ENCODE measurements at regions not wholly inside any gene's neighbourhood (a gene's known extent, or its start where the extent isn't known, plus 50 kb on each side); places are given as distances from the start of the nearest gene placed in this dataset.

- no peak for DNase-seq (ENCODE audit: low read depth)
Observed at GRCh38 chr4:124219389-124219788, 493.1 kb downstream of the ANKRD50 start.

GRCh38 chr4:124224256-124224655, 488.3 kb downstream of the ANKRD50 start:
- DNase-seq (ENCODE audit: low read depth) = no peak

GRCh38 chr4:124227981-124228380, 484.6 kb downstream of the ANKRD50 start:
- DNase-seq (ENCODE audit: low read depth) = no peak

- no peak for DNase-seq (ENCODE audit: low read depth)
Observed at GRCh38 chr4:124230268-124230667, 482.3 kb downstream of the ANKRD50 start.

- DNase-seq (ENCODE audit: low read depth) = no peak
Observed at GRCh38 chr4:124234771-124235170, 477.8 kb downstream of the ANKRD50 start.

GRCh38 chr4:124243671-124244366, 468.7 kb downstream of the ANKRD50 start:
- no peak for DNase-seq (ENCODE audit: low read depth)

GRCh38 chr4:124253080-124253479, 459.5 kb downstream of the ANKRD50 start:
- DNase-seq (ENCODE audit: low read depth) = no peak

GRCh38 chr4:124262211-124263179, 450.0 kb downstream of the ANKRD50 start:
- DNase-seq (ENCODE audit: low read depth) = no peak

- no peak for DNase-seq (ENCODE audit: low read depth)
Observed at GRCh38 chr4:124265701-124266100, 446.8 kb downstream of the ANKRD50 start.

- DNase-seq (ENCODE audit: low read depth) = no peak
Observed at GRCh38 chr4:124266721-124267120, 445.8 kb downstream of the ANKRD50 start.

GRCh38 chr4:124276461-124276860, 436.1 kb downstream of the ANKRD50 start:
- DNase-seq (ENCODE audit: low read depth) = no peak

GRCh38 chr4:124277691-124278090, 434.8 kb downstream of the ANKRD50 start:
- DNase-seq (ENCODE audit: low read depth) = no peak

- DNase-seq (ENCODE audit: low read depth) = no peak
Observed at GRCh38 chr4:124278477-124278876, 434.1 kb downstream of the ANKRD50 start.

GRCh38 chr4:124279741-124280140, 432.8 kb downstream of the ANKRD50 start:
- no peak for DNase-seq (ENCODE audit: low read depth)

GRCh38 chr4:124282301-124282898, 430.1 kb downstream of the ANKRD50 start:
- no peak for DNase-seq (ENCODE audit: low read depth)

- no peak for DNase-seq (ENCODE audit: low read depth)
Observed at GRCh38 chr4:124288706-124289486, 423.6 kb downstream of the ANKRD50 start.

GRCh38 chr4:124290678-124291077, 421.9 kb downstream of the ANKRD50 start:
- DNase-seq (ENCODE audit: low read depth) = no peak

GRCh38 chr4:124295413-124295812, 417.1 kb downstream of the ANKRD50 start:
- no peak for DNase-seq (ENCODE audit: low read depth)

GRCh38 chr4:124304941-124305340, 407.6 kb downstream of the ANKRD50 start:
- DNase-seq (ENCODE audit: low read depth) = no peak

- DNase-seq (ENCODE audit: low read depth) = no peak
Observed at GRCh38 chr4:124306352-124306751, 406.2 kb downstream of the ANKRD50 start.

GRCh38 chr4:124307143-124307542, 405.4 kb downstream of the ANKRD50 start:
- no peak for DNase-seq (ENCODE audit: low read depth)

- DNase-seq (ENCODE audit: low read depth) = no peak
Observed at GRCh38 chr4:124318292-124318691, 394.2 kb downstream of the ANKRD50 start.

All from stimulated activated CD8-positive, alpha-beta memory T cell treated with anti-CD3 and anti-CD28 coated beads, Interleukin-15, amount 100 ng/mL, for 1 hour (primary cell).